Sigmoid colon (tissue), 6 donors: ENCODE measurements at regions not wholly inside any gene's neighbourhood (a gene's known extent, or its start where the extent isn't known, plus 50 kb on each side); places are given as distances from the start of the nearest gene placed in this dataset.

ENCODE experiments used
- DNase-seq: peaks from one replicate; pipeline ENCODE4 v3.0.0-alpha.2; 2019
- H3K27ac ChIP-seq, 4 donors: fragments of 200-600 bp; sonication (generic); one replicate each; pipeline ENCODE4 v1.5.1; 2016 to 2019; ENCODE audit warnings: mild to moderate bottlenecking in 1 of 4
- H3K27me3 ChIP-seq, 3 donors: fragments of 200-600 bp; sonication (generic); one replicate each; pipeline ENCODE4 v1.5.1; 2019; ENCODE audit warnings: mild to moderate bottlenecking in 1 of 3
- H3K36me3 ChIP-seq, 4 donors: fragments of 200-600 bp; sonication (generic); one replicate each; pipeline ENCODE4 v1.5.1; 2016 to 2019
- H3K4me1 ChIP-seq, 4 donors: fragments of 200-600 bp; sonication (generic); one replicate each; pipeline ENCODE4 v1.5.1; 2017 to 2019
- H3K4me3 ChIP-seq, 4 donors: fragments of 200-600 bp; sonication (generic); one replicate each; pipeline ENCODE4 v1.5.1; 2017 to 2019; ENCODE audit warnings: mild to moderate bottlenecking in 2 of 4, moderate library complexity in 1 of 4
- H3K9me3 ChIP-seq, 4 donors: fragments of 200-600 bp in 3 of 4; sonication (generic) in 3 of 4; one replicate each; pipeline versions ENCODE4 v1.5.1 to v1.6.1; 2013 to 2019
- CTCF ChIP-seq, 4 experiments: fragments of 450-650 bp in 3 of 4; fragments of 200-600 bp in 1 of 4; IDR thresholded peaks; one replicate each; pipeline ENCODE4 v1.5.1; 2016 to 2019; ENCODE audit warnings: antibody characterized with exemption in 4 of 4, mild to moderate bottlenecking in 3 of 4, moderate library complexity in 2 of 4
- EP300 ChIP-seq, 4 donors: sonication (generic); formaldehyde crosslinking; IDR thresholded peaks; one replicate each; pipeline ENCODE4 v1.6.1; 2017; ENCODE audit warnings: antibody characterized with exemption in 4 of 4
- POLR2A ChIP-seq, 2 donors: fragments of 450-650 bp; IDR thresholded peaks; one replicate each; pipeline ENCODE4 v1.6.1; 2016; ENCODE audit warnings: antibody characterized with exemption in 2 of 2, mild to moderate bottlenecking in 2 of 2, moderate library complexity in 2 of 2
- POLR2AphosphoS5 ChIP-seq, 4 donors: sonication (generic); formaldehyde crosslinking; IDR thresholded peaks; one replicate each; pipeline ENCODE4 v1.6.1; 2017; ENCODE audit warnings: antibody characterized with exemption in 4 of 4
- WGBS, 2 donors: extraction: QIAGEN DNeasy Blood & Tissue Kit; methylation state at CpG; one replicate each; pipeline ENCODE4 v1.1.7; 2013; 5-methylcytosine and 5-hydroxymethylcytosine counted together
- intact Hi-C: fragments of 100-400 bp; cut with DNase I; formaldehyde crosslinking; loops from one replicate; pipeline ENCODE4 v1.15.1; 2023
- donor health status: healthy with polysubstance abuse.
- donor health status: healthy.

- no peak for DNase-seq
- no peaks in the 10 kb centered on the region for H3K9me3 ChIP-seq
- TF ChIP-seq EP300 (IDR thresholded peaks at IDR 0.05) (no peak), POLR2AphosphoS5 (IDR thresholded peaks at IDR 0.05) (no peak), POLR2A (IDR thresholded peaks at IDR 0.05) (no peak), CTCF (IDR thresholded peaks at IDR 0.05) (no peak)
- H3K36me3 ChIP-seq, result no peaks in the 10 kb centered on the region
- H3K27me3 ChIP-seq, result no peaks in the 10 kb centered on the region
- no peak overlapping the region for H3K27ac ChIP-seq
- H3K4me1 ChIP-seq, result peaks cover 0 to 9% (median 0%) of the 10 kb centered on the region in 4 donors
- intact Hi-C loops, result no loop called here
- H3K4me3 ChIP-seq, result no peak overlapping the region
These were observed 102.6 kb upstream of the GAP43 start for GRCh38 chr3:115520651-115521245.

- intact Hi-C loops, result no loop called here
- DNase-seq, result no peak
- H3K9me3 ChIP-seq, result no peaks in the 10 kb centered on the region
- 80 to 84% methylated on average over 1 of the region's 1 CpG for WGBS, 2 donors
- TF ChIP-seq POLR2AphosphoS5 (IDR thresholded peaks at IDR 0.05), result no peak
- no peak for TF ChIP-seq POLR2A (IDR thresholded peaks at IDR 0.05)
- TF ChIP-seq EP300 (IDR thresholded peaks at IDR 0.05), result no peak
- no peak for TF ChIP-seq CTCF (IDR thresholded peaks at IDR 0.05)
- no peak overlapping the region for H3K4me3 ChIP-seq
- H3K27ac ChIP-seq, result no peak overlapping the region
- no peaks in the 10 kb centered on the region for H3K36me3 ChIP-seq
- no peaks in the 10 kb centered on the region for H3K27me3 ChIP-seq
- H3K4me1 ChIP-seq, result peaks cover 0 to 2% (median 0%) of the 10 kb centered on the region in 4 donors
These were observed 99.9 kb upstream of the GAP43 start for GRCh38 chr3:115523458-115523857.

- no peak for TF ChIP-seq POLR2A (IDR thresholded peaks at IDR 0.05)
- TF ChIP-seq CTCF (IDR thresholded peaks at IDR 0.05), result no peak
- TF ChIP-seq POLR2AphosphoS5 (IDR thresholded peaks at IDR 0.05), result no peak
- no peak for TF ChIP-seq EP300 (IDR thresholded peaks at IDR 0.05)
- Histone ChIP-seq H3K4me3 (no peak overlapping the region), H3K27ac (no peak overlapping the region), H3K4me1 (no peaks in the 10 kb centered on the region), H3K27me3 (no peaks in the 10 kb centered on the region), H3K36me3 (no peaks in the 10 kb centered on the region), H3K9me3 (no peaks in the 10 kb centered on the region)
- WGBS, 2 donors, result 41 to 61% methylated on average over 2 of the region's 2 CpGs
- intact Hi-C loops, result no loop called here
- DNase-seq, result no peak
These were observed 98.8 kb upstream of the GAP43 start for GRCh38 chr3:115524549-115524948.

- intact Hi-C loops, result no loop called here
- no peaks in the 10 kb centered on the region for H3K4me1 ChIP-seq
- H3K4me3 ChIP-seq, result no peak overlapping the region
- H3K9me3 ChIP-seq, result no peaks in the 10 kb centered on the region
- no peaks in the 10 kb centered on the region for H3K36me3 ChIP-seq
- no peak for TF ChIP-seq POLR2A (IDR thresholded peaks at IDR 0.05)
- no peak for TF ChIP-seq POLR2AphosphoS5 (IDR thresholded peaks at IDR 0.05)
- TF ChIP-seq CTCF (IDR thresholded peaks at IDR 0.05), result no peak
- no peak for TF ChIP-seq EP300 (IDR thresholded peaks at IDR 0.05)
- 58 to 78% methylated on average over 1 of the region's 1 CpG for WGBS, 2 donors
- no peak overlapping the region for H3K27ac ChIP-seq
- no peaks in the 10 kb centered on the region for H3K27me3 ChIP-seq
- DNase-seq, result no peak
These were observed 97.6 kb upstream of the GAP43 start for GRCh38 chr3:115525731-115526130.

GRCh38 chr3:115533218-115533617 is 90.1 kb upstream of the GAP43 start:
- H3K4me3 ChIP-seq, result no peak overlapping the region
- no peak for DNase-seq
- no peak for TF ChIP-seq EP300 (IDR thresholded peaks at IDR 0.05)
- TF ChIP-seq CTCF (IDR thresholded peaks at IDR 0.05), result no peak
- TF ChIP-seq POLR2AphosphoS5 (IDR thresholded peaks at IDR 0.05), result no peak
- no peak for TF ChIP-seq POLR2A (IDR thresholded peaks at IDR 0.05)
- intact Hi-C loops, result no loop called here
- no peaks in the 10 kb centered on the region for H3K36me3 ChIP-seq
- H3K9me3 ChIP-seq, result peaks cover 0 to 3% (median 0%) of the 10 kb centered on the region in 4 donors
- no peak overlapping the region for H3K27ac ChIP-seq
- no peaks in the 10 kb centered on the region for H3K27me3 ChIP-seq
- no peaks in the 10 kb centered on the region for H3K4me1 ChIP-seq
- 89 to 93% methylated on average over 1 of the region's 1 CpG for WGBS, 2 donors
